T-helper 1 cell treated with Interleukin-12 subunit alpha and Interleukin-12 subunit beta and Interleukin-4 antibody, amounts not matched to agents 30 ng/mL and 1 ng/mL, for 36 hours (primary cell): ENCODE measurements at regions not wholly inside any gene's neighbourhood (a gene's known extent, or its start where the extent isn't known, plus 50 kb on each side); places are given as distances from the start of the nearest gene placed in this dataset.

ENCODE experiments used
- intact Hi-C: fragments of 100-400 bp; cut with micrococcal nuclease; formaldehyde crosslinking; loops from one replicate; pipeline ENCODE4 v1.15.1; 2024

- intact Hi-C loops, result no loop called here
Observed at GRCh38 chr4:138757432-138757831, 258.1 kb upstream of the NOCT start.

- intact Hi-C loops, result no loop called here
Observed at GRCh38 chr4:138756519-138756918, 259.1 kb upstream of the NOCT start.

- intact Hi-C loops, result no loop called here
Observed at GRCh38 chr4:138751309-138751708, 264.3 kb upstream of the NOCT start.

GRCh38 chr4:138749303-138749702 lies 266.3 kb upstream of the NOCT start:
- intact Hi-C loops, result no loop called here

- intact Hi-C loops, result no loop called here
Observed at GRCh38 chr4:138741766-138742377, 273.7 kb upstream of the NOCT start.

GRCh38 chr4:138740816-138741745 lies 274.5 kb upstream of the NOCT start:
- intact Hi-C loops, result no loop called here

GRCh38 chr4:138736362-138736761 lies 279.2 kb upstream of the NOCT start:
- intact Hi-C loops, result no loop called here

- intact Hi-C loops, result no loop called here
Observed at GRCh38 chr4:138734746-138735145, 280.8 kb upstream of the NOCT start.

GRCh38 chr4:138728566-138728965 lies 287.0 kb upstream of the NOCT start:
- intact Hi-C loops, result no loop called here

GRCh38 chr4:138727731-138728130 lies 287.9 kb upstream of the NOCT start:
- intact Hi-C loops, result no loop called here

GRCh38 chr4:138724530-138724929 lies 291.1 kb upstream of the NOCT start:
- intact Hi-C loops, result no loop called here

- intact Hi-C loops, result no loop called here
Observed at GRCh38 chr4:138716559-138717335, 298.8 kb upstream of the NOCT start.

- intact Hi-C loops, result no loop called here
Observed at GRCh38 chr4:138710297-138710696, 305.3 kb upstream of the NOCT start.

- intact Hi-C loops, result no loop called here
Observed at GRCh38 chr4:138709859-138710258, 305.7 kb upstream of the NOCT start.

GRCh38 chr4:138707746-138708677 lies 307.6 kb upstream of the NOCT start:
- intact Hi-C loops, result no loop called here

GRCh38 chr4:138706201-138706600 lies 309.4 kb upstream of the NOCT start:
- intact Hi-C loops, result no loop called here

- intact Hi-C loops, result no loop called here
Observed at GRCh38 chr4:138702190-138702824, 313.3 kb upstream of the NOCT start.

- intact Hi-C loops, result no loop called here
Observed at GRCh38 chr4:138698641-138699040, 316.9 kb upstream of the NOCT start.

- intact Hi-C loops, result no loop called here
Observed at GRCh38 chr4:138697851-138698250, 317.7 kb upstream of the NOCT start.

- intact Hi-C loops, result no loop called here
Observed at GRCh38 chr4:138696771-138697170, 318.8 kb upstream of the NOCT start.
